KG1 (cell line): ENCODE measurements at regions not wholly inside any gene's neighbourhood (a gene's known extent, or its start where the extent isn't known, plus 50 kb on each side); places are given as distances from the start of the nearest gene placed in this dataset.

Experiments
- DNase-seq: peaks from one replicate; lab custom pipeline; 2025; lab: John Stamatoyannopoulos, UW

DNA sequence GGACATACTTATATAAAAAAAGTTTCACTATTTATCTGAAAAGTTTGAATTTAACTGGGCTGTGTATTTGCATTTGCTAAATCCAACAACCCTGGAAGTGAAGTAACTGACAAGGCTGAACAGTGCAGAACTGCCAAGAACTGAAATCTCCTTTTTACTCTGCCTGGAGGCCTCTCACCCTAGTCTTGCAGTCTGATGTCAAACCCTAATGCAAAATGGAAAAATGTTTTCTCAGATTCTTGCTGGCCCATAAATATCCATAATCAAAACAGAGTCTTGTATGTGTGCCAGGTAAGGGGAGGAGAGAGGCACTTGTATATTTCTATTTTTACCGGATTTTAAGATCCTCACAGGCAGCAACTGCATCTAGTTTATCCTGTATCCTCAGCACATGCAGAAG lies 432.7 kb upstream of the KLF4 start:
- no peak for DNase-seq

DNA sequence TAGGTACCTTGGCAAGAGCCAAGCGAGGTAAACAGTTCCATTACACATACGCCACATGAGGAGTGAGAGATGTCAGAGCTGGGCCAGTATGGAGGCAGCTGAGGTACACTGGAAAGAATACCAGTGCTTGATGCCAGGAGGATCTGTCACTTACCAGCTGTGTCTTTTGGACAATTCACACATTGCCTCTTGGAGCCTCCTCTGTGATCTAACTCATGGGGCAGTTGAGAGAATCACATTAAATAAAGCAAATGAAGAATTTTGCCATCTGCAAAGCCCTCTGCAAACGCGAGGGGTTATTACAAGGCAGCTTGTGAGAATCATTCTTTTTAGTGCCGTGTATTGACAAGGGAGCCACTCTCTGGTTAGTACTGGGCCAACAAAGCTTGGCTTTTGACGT lies 429.7 kb upstream of the KLF4 start:
- no peak for DNase-seq

DNA sequence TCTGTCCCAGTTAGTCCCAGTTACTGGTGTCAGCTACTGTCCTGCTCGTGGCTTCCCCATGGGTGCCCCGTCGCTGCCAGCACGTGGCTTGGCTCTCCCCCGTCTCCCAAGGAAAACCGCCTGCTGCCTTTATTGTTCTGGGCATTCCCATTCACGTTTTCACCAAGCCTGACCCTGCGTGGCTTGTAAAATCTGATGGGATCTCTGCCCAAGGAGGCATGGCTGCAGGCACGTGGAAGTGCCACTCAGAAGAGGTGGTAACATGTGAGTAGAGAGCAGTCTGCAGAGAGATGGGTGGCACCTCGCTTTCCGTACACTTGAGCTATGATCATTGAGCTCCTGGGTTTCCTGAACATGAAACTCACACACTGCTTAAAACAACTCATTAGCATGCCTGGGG lies 429.2 kb upstream of the KLF4 start:
- DNase-seq = no peak

DNA sequence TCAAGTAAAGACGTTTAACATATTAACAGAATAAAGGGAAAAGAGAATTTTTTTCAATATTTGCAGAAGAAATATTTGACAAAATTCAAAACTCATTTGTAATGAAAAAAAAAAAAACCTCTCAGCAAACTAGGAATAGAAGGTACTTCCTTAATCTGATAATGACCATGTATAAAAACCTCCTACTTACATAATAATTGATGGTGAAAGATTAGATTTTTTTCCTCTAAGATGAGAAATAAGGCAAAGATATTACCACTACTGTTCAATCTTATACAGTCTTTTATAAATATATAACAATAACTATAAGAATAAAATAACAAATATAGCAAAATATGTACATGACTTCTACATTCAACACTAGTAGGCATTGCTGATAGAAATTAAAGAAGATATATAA lies 424.6 kb upstream of the KLF4 start:
- DNase-seq = no peak

DNA sequence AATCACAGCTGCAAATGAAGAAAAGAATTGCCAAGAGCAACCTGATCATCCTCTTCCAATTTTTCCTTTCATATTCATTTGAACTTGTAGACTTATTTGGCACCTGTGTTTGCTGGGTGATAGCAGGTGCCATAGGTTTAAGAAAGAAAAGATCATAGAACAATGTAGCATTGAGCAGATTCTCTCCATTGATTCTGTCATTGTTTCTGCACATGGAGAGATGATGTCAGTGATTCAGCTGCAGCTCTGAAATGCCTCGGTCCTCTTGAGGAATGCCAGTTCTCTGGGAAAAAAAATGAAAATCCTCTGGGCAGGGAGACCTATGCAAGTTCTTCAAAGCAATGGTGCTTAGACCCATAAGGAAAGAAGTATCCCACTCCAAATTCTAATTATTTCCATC lies 418.1 kb upstream of the KLF4 start:
- no peak for DNase-seq

DNA sequence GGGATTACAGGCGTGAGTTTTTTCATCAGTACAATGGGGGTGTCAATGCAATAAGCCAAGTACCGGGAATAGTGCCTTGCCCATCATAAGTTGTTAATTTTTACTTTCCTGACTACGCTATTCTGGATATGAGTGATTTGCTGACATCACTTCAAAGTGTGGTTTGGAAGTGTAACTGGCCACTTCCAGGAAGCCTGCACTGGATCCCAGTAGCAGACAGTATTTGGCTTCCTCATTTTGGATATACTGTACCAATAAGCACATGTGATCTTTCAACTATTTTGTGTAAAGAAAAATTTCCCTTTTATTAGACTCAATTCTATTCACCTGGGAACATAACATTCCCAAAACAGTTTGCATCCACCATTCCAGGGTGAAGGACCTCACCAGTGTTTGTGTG lies 417.7 kb upstream of the KLF4 start:
- DNase-seq = no peak

DNA sequence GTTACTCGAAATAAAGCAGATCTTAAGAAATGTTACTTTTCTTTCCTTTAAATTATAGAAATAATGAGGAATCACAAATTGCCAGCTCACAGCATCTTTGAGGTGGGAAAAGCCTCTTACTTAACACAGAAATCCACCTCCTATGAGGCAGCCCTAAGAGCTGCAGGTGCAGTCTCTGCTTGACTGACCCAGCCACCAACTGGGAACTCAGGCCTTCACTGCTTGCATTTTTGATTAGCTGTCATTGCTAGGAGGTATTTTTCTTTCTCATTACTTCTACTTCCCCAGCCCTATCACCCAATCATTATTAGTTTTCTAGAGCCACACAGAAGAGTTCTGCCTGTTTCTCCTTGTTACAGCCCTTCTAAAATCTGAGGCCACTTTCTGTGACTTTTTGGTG lies 416.5 kb upstream of the KLF4 start:
- DNase-seq = no peak

DNA sequence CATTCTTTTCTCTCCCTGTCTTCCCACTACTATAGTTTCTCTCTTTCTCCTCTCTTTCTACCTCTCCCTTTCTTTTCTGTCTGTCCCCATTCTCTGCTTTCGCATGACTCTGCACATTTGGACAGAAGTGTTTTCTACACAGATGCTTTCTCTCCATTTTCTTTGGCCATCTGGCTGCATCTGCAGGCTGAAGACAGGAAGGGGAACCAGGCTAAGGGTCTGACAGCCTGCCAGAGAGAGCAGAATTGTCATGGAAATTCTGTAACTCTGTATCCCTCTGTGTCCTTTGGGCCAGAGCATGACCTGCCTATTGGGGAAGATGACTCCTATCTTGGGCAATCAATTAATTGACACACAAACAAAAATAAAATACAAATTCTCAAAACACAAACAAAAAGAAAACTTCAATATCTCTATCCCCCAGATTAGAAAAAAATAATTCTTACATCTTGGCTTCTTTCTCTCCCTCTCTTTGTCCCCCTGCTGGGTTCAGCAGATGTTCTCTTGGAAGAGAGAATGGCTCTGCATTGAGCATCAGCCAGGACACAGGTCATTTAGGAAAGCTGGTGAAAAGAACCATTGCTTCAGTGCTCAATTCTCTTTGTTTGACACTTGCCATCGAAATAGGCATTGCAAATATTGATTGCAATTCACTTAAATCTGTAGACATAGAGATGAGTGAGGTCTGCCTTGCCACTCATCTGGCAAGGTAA lies 415.9 kb upstream of the KLF4 start:
- DNase-seq = no peak

DNA sequence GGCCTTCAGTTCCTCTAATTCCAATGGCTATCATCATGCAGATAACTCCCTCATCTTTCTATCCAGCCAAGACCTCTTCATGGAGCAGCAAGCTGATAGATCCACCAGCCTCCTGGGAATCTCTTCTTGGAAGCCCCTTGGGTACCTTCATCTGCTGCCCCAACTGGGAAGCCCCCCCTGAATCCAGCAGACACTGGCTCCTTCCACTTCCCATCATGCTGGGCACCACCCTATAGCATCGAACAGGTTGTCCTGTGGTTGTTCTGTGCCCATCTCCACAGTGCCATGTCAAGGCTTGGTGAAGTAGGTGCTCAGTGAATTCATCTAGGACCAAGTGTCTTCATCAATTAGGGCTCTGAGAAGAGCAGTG lies 410.4 kb upstream of the KLF4 start:
- no peak for DNase-seq

DNA sequence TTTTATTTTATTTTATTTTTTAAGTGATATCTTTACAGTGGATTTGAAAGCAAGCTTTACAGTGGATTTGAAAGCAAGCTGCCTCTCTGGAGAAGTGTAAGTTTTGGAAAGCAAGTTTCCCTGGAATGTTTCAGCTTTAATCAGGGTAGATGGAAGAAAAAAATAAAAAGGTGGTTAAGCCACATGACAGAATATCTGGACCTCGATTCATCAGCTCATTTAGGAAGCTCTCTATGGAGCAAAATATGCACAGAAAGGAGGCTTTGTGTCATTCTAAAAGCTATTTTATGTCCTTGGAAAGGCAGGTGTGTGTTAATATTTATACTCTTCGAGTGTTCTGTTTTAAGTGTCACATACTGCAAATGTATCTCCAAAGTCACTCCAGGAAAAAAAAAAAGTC lies 409.2 kb upstream of the KLF4 start:
- DNase-seq = no peak

DNA sequence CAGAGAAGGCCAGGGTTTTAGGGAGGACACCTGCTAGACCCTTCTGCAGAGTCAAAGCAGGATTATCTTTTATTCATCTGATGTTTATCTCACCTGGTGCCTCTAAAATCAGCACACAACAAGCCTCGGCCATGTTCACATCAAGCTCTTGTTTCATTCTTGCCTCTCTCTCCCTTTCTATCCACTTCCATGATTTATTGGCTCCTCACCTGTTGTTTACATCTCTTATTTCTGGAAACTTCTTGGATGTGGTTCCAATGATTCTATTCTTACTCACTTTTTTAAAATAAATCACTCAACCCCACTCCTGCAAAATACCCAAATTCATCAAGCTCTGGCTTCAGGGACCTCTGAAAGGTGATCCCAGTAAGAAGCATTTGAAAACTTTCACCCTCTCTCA lies 407.0 kb upstream of the KLF4 start:
- no peak for DNase-seq

DNA sequence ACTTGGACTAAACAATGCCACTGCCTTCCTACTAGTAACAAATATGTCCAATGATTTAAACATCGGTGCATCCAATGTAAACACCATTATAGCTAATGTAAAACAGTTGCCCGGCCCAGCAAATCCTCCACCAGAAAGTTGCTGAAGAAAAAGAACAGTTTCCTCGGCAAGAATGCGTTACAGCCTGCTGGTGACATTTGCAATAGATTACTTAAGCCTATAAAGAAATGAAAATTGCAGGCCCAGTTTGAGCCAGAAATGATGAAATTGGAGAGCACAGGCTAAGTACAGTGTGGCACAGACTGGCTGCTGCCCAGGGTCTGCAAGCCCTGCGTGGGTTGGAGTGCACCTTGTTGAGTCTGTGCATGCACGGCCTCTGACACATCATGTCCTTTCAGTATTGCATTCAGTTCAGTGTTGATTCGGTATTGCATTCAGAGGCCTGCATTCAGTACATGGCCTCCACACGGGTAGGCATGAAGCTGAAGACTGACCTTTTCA lies 406.0 kb upstream of the KLF4 start:
- DNase-seq = no peak

DNA sequence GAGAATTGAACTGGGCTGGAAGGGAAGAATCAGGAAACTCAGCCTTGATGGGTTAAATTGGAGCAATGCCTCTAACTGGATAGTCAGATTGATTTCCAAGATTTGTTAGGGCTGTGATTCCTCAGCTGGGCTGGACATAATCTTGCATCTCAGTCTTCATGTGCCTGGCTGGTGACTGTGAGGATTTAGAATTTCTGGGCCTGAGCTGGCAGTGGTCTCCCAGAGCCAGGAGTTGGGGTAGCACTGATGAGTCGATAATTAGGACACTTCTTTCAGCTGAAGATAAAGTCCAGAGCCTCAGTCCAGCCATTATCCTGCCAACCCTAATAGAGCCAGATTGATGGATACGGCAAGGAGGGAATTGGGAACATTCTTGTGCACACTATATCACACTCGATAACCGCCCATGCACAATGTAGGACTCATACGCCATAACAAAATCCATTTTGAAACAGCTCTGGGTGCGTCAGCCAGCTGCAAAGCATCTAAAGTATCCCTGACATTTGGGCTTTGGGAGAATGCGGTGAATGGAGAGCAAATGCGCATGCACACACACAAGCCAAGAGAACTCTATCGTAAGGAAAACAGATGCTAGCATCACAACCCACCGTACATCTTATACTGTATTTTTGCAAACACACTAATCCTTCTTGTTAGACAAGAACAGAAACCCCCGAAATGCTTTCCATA lies 405.1 kb upstream of the KLF4 start:
- no peak for DNase-seq

DNA sequence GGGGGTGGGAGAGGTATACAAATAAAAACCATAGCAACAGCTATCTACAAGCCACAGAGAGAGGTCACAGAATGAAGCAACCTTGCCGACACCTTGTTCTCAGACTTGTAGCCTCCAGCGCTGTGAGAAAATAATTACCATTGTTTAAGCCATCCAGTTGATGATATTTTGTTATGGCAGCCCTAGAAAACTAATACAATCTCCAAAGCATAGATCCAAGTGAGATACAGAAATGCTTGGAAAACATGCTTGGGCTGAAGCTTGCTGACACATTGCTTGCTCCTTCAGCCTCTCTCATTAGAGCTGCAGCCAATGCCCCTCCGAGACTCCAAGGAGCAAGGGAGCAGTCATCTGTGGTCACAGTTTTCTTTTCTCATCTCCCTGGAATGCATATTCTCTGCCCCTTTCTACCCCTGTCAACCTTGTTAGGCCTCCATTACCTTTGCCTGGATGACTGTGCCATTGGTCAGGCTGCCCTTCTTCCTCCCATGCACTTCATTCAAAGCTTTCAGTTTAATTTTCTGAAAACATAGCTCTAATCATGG lies 401.4 kb upstream of the KLF4 start:
- DNase-seq = no peak

DNA sequence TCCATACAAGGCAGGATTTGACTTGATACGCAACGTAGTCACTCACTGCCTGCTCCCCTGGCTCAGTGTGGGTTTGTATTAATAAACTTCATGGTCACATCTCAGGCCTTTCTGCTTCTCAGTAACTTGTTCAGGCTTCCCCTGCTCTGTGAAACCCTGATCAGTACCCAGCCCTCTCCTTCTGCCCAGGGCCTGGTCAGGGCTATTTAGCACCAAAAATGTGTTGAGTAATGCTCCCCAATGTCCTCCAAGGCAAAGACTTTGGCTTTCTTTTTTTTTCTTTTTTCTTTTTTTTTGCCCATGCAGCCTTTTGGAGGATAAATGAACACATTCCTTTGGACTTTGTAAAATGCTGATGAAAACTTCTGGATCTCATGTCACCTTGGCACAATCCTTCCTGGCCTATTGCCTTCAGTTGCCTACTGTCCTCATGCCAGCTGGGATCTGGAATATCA lies 399.2 kb upstream of the KLF4 start:
- DNase-seq = no peak

DNA sequence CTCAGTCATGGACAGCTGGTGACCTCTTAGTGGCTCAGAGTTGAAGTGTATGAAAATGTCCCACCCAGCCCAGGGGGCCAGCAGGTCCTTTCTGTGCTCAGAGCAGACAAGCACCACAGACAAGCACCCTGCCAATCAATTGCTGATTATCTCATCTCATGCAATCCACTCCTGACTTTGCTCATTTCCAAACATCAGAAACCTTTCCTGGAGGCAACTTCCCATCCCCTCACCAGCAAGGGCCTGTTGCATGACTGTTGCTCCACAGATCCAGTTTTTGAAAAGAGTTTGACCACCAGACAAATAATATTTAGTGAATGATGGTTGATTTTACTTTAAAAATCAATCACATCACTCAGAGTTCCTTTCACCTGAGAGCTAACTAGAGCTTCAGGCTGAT lies 397.3 kb upstream of the KLF4 start:
- DNase-seq = no peak

DNA sequence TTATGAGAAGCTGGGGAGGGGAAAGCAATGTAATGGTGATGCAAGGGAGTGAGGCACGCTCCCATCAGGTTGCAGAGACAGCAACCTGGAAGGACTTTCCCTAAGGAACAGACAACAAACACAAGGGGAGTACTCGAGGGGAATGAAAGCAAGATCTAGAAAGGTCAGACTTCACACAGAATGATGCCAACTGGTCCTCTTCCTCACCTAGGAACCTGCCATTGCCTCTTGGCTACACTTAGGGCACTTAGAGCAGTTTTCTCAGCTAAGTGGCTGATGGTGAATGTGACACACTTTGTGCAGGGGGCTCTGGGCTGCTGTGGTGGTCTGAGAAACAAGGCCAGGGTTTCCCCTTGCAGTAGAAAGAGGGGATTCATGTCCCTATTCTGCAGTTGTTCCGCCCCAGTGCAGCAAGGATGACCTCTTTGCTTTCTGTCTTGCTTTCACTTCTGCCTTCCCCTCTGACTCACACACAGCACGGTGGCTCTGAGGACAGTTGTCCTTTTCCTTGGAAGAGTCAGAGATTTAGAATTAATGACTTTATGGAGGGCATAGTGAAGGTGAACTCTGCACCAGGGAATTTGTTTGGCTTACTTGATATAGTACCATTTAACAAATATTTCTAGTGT lies 394.0 kb upstream of the KLF4 start:
- no peak for DNase-seq

DNA sequence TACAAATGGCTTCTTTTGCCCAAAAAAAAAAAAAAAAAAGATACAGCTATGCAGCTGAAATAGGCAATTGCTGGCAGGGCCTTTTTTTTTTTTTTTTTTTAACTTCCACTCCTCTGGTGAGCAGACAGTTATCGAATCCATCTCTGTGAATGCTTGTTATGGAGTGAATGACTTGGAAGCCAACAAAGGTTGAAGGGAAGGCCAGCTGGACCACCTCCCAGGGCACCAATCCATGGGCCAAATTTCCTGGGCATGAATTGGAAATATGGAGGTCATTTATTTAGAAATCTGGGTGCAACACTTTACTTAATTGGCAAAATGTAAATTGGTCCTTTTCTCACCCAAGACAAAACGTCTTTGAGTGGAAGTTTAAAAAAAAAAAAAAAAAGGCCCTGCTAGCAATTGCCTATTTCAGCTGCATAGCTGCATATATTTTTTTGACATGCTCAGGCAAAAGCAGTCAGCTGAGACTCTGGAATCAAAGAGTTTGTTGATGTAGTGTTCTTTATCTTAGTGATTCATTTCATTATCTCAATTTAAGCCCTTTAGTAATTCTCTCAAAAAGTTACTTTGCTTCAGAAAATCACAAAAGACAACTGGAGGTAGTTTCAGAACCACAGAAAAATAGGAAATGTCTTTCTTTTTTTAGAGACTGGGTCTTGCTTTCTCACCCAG lies 392.2 kb upstream of the KLF4 start:
- no peak for DNase-seq

DNA sequence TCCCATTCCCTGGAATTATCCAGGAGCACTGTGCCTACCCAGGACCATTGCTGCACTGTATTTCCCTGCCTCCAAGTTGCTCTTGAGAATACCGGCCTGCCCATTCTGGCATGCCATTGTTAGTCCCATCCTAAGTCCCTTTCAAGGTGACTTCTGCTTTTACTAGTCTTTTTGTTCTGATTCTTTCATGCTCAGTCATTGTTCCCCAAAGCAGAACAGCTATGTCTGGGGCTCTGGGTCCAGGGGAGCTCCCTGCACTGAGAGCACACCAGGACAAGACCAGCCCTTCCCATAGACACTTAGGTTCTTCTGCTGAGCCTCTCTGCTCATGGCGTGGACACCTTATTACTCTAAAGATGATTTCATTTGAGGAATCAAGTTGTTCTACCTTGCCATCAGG lies 388.9 kb upstream of the KLF4 start:
- DNase-seq = no peak

DNA sequence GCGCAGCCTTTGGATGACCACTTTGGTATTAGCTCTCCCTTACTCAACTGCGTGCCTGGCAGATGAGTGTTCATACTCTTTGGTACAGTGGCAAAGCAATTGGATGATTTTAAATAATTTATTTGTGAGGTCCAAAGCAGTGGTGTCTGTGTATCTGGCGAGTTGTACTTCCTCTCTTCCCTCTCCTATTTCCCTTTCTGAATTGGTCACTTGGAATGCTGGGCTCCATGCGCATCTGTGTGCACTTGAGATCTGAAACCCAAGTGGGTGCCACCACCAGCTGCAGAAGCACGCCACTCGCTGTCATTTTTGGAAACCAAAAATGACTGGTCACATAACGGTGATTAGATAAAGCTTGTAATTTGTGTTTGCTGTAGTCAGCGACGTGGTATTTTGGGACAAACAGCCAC lies 386.0 kb upstream of the KLF4 start:
- no peak for DNase-seq

DNA sequence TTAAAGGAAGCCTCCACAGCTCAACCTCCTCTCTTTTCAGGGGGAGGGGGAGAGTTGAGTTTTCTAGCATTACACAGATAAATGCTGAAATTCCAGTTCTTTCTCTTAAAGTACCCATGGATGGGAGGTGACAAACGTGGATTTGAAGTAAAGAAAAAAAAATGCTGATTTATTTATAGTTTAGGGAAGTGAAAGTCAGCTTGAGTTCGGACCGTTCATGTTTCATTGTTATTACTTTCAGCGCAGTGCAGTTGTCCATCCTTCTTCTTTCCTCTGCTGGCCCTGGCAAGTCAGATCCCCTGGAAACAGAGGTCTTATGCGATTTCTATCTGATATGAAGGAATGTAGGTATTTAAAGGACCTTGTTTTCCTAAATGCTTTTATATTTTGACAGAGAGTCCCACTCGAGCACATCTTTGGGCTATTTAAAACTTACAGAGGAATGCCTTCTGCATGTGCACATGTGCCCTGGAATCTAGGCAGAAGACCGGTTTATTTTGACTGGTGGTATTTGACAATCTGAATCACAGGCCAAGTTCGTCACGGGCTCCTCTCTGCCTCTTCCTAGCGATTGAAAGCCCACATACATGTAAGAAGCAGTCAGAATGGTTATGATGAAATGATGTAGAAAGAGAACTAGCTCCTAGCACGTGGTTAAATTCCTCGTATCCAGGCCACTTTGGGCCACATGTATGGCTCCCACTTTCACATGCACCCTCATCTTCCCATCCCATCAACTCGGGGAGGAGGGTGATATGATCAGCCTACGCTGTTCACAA lies 385.2 kb upstream of the KLF4 start:
- DNase-seq = no peak

DNA sequence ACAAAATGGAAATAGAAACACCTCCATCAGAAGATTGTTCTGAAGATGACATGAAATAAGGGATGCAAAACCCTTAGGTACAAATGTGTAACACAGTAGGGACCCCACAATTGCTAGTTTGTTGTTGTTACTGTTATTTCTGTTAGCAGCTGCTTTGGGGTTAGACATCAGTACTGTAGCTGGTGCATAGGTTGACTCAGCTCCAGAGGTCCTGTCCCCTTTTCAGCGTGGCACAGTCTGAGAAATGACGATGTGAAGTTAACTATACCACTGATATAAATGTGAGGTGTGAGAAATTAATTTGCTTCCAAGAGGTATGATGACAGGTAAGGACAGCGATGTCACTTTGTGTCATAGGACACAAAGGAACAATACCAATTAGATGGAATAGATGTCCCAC lies 384.6 kb upstream of the KLF4 start:
- no peak for DNase-seq
